HL-60 (cell line): ENCODE measurements at regions not wholly inside any gene's neighbourhood (a gene's known extent, or its start where the extent isn't known, plus 50 kb on each side); places are given as distances from the start of the nearest gene placed in this dataset.

Experiments
- CTCF ChIP-seq: IDR thresholded peaks from one replicate; pipeline ENCODE4 v1.5.1; 2011; ENCODE audit warnings: low read length, control low read depth, inconsistent platforms; ENCODE audit not compliant: insufficient read depth
- GABPA ChIP-seq: IDR thresholded peaks from 2 replicates; pipeline ENCODE4 v1.6.1; 2012; ENCODE audit warnings: low read depth
- POLR2AphosphoS5 ChIP-seq: IDR thresholded peaks from 2 replicates; pipeline ENCODE4 v1.6.1; 2012; ENCODE audit warnings: low read depth
- REST ChIP-seq: IDR thresholded peaks from 2 replicates; pipeline ENCODE4 v1.6.1; 2012; ENCODE audit warnings: low read depth; ENCODE audit not compliant: insufficient replicate concordance
- SPI1 ChIP-seq: IDR thresholded peaks from 2 replicates; pipeline ENCODE4 v1.6.1; 2012; ENCODE audit warnings: low read depth, mild to moderate bottlenecking, borderline replicate concordance

GRCh38 chr3:164522073-164522763, 556.1 kb downstream of the SI start:
- TF ChIP-seq REST (no peak), CTCF (no peak), GABPA (no peak), POLR2AphosphoS5 (no peak), SPI1 (no peak)
